GM18502 (cell line): ENCODE measurements at regions not wholly inside any gene's neighbourhood (a gene's known extent, or its start where the extent isn't known, plus 50 kb on each side); places are given as distances from the start of the nearest gene placed in this dataset.

Experiments used
- ATAC-seq: cut with Tn5 transposase; IDR thresholded peaks from one replicate; pipeline ENCODE4 v1.9.1; 2021; ENCODE audit warnings: mild to moderate bottlenecking; ENCODE audit not compliant: unreplicated experiment, poor library complexity

DNA sequence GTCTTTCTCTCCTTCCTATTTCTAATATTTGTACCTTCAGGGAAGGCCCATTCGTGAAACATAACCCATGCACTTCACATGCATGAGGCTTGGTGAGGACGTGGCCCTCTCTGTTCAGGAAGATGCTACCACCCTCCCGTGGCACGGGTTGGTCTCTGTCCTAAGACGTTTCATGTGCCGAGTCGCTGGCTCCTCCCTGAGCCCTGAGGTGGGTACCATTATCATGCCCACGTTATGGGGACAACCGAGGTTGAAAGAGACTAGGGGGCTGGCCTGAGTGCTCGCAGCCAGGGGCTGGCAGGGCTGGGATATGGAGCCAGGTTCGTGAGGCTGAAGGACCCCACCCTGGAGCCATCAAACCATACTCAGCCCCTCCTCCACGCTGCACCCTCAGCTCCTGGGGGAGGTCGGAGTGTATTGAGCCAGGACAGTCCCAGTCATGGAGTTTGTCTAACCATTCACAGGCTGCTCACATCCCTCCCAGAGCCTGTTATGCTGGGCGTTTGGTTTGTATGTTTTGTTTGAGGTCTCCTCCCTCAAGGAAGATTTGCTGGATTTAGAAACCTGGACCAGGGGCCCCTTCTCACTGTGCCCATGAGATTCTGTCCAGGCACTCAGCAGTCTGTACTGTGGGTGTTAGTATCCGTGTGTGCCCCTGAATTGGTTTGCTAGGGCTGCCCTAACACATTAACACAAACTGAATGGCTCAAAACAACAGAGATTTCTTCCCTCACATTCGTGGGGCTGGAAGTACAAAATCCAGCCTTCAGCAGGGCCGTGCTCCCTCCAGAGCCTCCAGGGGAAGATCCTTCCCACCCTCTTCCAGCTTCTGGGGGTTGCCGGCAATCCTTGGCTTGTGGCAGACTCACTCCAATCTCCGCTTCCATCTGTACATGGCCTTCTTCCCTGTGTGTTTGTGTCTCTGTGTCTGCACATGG, 88.3 kb downstream of the ANKRD60 start:
- ATAC-seq = no peak

DNA sequence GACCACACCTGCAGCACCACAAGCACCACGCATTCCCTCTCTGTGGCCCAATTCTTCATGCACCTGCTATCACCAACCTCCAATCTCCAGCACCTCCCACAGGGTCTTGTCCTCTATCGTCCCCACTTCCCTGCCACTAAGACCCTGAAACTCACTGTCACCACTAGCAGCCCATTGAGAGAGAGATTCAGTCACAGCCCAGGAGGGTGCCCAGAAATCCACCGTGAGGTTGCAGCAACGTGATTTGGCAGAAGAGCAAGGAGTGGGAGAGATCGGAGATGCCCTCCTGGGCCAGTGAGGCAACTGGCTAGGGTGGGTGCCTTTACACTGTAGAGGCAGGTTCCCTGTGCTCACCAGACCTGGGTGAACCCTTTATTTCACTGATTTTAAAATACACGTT, 90.1 kb downstream of the ANKRD60 start:
- ATAC-seq = no peak

DNA sequence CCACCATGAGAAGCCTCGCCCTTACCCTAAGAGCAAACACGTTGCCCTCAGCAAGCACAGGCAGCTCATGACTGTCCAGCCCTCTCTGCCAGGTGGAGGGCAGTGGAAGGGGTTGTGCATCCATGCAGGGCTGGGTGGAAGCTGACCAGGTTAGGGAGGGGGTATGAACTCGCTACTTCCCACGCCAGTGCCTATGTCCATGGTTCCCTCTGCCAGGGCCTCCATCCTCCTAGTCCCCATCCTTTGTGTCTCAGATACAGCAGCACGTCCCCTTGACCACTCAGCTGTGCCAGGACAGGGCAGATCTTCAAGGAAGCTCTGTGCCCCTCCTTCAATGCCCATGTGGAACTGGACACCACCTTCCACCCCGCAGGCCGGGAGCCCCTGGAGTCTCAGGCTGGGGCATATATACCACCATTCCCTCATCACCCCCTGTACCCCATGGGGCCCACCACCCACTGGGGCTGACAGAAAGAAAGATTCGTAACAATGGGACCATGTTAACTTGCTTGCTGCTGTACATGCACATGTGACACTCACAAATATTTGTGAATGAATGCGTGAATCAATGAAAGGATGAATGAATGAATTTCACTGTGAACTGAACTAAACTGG, 90.7 kb downstream of the ANKRD60 start:
- ATAC-seq = no peak

DNA sequence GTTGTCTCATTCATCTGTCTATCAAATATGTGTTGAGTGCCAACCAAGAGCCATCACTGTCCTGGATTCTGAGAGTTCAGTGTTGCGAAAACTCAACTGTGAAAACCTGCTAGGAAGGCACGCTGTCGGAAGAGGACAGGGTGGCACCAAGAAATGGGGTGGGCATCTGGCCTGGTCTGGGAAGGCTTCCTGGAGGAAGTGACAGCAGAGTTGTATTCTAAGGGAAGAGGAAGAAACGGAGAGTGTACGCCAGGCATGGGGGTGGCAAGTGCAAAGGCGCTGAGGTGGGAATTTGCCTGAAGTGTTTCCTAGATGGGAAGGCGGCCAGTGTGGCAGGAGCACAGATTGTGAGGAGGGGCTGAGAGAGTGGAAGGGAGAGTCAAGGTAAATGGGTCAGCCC, 91.2 kb downstream of the ANKRD60 start:
- no peak for ATAC-seq

DNA sequence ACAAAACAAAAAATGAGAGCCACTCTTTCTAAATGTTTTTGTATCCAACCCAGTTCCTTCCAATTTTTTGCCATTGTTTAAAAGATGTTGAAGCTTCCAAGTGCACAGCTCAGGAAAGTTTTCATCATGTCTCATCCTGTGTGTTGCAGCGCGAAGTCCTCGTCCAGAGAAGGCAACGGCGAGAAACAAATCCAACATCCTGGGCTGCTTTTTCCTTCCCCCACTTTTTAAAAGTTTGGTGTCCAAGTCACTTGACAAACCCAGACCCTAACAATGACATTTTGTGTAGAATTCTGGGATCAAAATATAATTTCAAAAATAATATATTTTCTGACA, 92.3 kb downstream of the ANKRD60 start:
- ATAC-seq = no peak

DNA sequence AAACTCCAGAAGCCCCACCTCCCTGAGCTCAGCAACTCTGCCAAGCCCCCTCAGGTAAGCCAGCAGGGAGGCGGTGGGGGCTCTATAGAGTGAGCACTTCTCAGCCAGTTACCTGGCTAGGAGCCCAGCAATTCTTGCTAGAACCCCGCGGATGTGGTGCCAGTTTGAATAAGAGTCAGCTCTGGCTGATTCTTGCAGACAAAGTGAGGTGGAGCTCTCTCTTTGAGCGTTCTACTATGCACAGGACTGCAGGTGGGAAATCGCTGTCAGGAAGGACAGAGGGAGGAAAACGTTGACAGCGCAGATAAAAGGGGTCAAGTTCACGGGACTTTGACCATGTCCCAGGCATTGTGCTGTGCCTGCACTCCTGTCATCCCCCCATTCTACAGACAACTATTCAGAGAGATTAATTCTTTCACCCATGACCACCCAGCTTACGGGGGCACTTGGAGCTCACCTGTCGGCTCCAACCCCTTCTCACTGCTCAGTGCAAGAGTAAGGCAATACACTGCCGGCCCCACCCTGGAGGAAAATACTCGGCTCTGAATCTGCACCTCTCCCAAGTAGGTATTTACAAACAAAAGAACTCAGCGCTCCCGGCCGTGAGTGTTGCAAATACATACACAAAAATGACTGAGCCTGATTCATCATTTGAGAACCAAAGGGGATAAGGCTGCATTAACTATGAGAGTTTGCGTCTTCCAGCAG, 92.9 kb downstream of the ANKRD60 start:
- no peak for ATAC-seq

DNA sequence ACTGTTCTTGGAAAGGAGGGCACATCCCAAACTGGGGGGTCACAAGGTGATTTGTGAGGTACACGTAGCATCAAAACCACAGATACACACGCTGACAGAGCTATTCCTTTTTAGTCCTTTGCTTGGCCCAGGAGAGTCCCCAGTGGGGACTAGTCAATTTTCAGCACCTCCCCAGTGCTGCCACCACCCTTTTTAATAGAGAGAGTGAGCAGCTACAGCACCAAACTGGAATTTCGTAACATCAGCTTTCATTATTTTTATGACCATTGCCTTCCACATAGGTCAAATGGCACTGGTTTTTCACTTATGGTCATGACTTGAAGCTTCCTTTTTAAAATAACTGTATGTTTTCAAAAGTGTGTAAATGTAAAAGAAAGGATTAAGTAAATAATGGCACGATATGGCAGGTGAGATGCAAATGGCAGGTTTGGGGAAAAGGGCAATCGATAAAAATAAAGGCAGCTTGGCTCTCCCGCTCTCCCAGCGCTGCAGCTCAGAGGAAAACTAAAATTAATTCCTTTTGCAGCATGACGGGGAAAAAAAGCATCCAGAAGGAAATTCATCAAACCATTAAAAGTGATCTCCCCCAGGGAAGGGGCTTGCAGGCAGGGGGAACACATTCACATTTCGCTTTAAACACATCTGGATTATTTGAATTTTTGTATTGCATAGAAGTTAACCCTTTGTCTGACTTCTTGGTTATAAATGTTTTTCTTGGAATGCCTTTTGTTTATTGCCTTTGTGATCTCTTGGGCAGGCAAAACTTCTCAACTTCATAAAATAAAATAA, 95.2 kb downstream of the ANKRD60 start:
- no peak for ATAC-seq

DNA sequence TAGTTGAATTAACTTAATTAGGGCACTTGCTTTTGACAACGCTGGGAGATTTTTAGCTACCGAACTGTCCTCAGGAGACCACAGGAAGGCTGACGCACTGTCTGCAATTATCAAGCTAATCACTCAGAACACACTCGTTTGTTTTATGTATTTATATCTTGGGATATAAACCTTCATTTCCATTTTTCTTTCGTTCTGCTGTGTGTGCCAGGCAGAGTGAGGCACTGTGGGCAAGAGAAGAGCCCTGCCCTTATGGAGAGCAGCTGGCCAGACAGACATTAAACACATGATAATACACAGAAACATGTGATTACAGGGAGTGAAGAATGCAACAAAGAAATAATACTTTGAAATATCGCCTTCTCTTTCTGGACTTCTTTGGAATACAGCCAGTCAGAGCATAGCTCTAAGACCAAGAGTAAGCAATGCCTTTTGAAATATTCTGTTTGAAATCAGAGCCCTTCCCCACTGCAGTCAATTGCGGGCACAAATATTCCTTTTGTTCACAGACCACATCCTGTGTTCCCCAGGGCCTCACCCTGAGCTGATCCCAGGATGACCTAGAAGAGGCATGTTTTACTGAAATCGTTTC, 96.8 kb downstream of the ANKRD60 start:
- no peak for ATAC-seq

DNA sequence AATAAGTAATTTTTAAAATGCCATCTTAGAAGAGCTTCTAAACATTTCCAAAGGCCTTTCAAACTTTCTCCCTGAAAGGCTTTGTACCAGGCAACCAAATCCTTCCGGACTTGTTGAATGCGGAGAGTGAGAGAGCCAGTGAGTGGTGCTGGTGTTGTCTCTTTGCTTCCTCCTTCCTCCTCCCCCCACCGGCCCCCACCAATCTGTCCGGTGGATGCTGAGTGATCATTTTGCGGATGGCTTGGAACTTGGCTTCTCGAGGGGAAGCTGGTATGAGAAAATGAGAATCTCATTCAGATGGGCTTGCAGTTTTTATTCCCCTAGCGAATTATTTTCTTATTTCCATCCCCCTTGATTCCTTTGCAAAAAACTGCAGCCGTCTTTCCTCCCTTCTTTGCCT, 97.3 kb downstream of the ANKRD60 start:
- no peak for ATAC-seq

DNA sequence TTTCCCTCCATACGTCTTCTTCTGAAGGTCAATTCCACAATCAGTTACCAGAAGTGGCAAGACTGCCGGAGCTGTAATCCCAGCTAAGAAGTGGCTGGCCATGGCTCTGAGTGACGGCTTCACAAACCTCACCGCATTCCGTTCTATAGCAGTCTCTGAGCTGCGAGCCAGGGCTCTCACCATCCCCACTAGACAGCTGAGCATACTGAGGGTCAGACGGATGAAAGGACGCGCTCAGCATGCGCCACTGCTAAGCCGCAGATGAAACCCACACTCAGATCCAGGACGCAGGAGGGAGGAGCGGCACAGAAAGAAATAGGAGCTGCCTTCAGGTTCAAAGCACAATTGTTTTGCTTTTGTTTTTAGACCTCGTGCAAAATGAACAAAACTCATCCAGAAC, 97.9 kb downstream of the ANKRD60 start:
- ATAC-seq = no peak

DNA sequence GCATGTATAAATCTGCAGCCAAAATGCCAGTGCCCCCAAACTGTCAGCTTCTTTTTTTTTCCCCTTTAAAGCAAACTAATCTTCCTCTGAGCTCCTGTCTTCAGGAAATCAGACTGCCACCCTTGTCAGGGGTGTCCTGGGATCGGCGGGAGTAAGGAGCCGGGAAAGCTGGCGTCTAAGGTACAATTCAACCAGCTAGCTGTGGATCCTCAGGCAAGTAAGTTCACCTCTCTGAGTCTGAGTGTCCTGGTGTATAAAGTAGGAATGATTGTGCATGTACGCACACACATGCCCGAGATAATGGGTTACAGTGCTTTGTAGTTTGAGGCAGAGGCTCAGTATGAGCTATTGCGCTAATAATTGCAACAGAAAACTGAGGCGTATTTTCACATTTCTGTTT, 98.3 kb downstream of the ANKRD60 start:
- ATAC-seq = no peak

DNA sequence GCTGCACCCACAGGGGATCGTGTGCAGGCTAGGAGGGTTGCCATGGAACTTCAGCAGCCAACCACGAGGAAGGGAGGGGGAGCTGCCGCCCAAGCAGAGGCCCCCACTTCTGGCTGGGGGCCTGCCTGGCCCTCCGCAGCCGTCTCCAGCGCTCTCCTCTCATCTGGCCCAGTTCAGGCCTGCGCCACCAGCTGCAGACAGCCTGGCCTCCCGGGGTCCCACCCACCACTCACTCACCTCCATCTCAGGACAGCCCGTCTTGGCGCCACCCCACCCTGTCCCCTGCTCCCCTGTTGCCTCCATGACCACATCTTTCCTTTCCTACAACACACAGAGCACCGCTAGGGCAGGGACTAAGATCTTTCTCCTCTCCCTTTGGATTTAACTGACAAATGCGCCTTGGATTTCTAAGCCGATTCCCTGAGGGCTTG, 98.7 kb downstream of the ANKRD60 start:
- no peak for ATAC-seq

DNA sequence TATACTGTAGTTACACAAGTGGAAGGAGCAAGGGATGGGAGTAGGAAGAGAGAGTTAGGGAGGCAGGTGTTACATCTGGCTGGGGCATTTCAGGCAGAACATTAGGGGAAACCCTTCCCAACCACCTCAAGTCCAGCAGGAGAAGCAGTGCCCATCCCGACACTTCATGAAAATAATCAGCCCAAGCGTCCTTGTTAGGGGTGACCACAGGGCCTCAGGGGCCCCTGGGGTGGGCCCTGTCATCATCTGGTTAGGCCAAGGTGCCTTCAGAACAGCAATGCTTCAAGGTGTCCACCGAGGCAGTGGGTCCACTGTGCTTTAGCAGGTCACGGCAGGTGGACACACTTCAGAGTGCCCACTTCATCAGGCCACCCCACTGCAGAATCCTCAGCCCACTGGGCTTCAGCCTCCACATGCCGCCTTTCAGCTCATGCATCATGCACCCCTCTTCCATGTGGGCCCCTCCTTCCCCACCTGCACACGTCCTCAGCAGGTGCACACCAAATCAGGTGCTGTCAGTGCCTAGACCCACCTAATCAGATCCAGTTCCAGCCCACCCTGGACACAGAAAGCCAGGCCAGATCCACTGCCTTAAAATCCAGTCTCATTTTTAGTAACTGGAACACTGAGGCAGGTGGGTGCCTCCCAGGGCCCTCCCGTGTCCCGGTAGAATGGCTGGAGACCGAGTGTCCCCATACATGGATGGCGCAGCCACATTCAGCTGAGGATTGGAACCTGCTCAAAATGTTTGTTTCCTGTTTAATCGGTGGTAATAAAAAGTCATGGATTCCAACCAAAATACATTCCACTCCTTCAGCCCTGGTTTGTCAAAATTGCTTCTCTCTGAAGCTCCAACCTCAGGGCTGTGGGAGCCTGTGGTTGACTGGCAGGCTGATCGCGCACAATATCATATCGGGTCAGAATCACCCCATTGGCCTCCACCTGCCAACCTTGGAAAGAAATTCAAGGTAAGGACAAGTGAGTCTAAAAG, 99.5 kb downstream of the ANKRD60 start:
- ATAC-seq = no peak

DNA sequence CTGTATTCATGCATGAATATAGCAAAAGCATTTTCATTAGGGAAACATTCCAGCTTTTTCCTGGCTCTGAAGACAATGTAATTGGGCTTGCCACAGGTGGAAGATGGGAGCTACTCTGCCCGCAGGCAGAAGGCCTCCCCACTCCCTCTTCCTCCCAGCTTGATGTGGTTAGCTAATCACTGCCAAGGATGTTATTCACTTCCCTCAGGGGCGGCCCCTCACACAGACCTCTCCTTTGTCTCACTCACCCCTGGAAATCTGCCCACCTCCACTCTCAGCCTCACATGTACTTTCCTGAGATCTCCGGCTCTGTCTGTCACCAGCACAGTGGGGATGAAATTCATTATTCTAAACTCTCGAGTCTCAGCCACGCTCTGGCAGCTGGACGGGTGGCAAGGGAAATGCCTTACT, 100.7 kb downstream of the ANKRD60 start:
- no peak for ATAC-seq

DNA sequence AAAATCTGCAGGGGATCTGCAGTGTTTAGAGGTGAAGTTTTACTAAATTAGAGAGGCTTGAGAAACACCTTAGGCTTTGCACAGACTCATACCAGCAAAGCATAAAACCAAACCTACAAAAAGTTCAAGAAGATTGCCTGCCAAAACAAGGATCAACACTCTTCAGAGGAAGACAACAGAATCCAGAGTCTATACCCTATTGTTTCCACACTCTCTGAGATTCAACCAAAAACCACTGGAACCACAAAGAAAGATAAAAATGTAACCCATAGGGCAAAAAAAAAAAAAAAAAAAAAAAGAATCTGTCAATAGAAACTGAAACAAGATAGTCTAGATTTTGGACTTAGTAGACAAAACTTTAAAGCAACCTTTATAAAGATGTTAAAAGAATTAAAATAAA, 102.7 kb downstream of the ANKRD60 start:
- ATAC-seq = no peak

DNA sequence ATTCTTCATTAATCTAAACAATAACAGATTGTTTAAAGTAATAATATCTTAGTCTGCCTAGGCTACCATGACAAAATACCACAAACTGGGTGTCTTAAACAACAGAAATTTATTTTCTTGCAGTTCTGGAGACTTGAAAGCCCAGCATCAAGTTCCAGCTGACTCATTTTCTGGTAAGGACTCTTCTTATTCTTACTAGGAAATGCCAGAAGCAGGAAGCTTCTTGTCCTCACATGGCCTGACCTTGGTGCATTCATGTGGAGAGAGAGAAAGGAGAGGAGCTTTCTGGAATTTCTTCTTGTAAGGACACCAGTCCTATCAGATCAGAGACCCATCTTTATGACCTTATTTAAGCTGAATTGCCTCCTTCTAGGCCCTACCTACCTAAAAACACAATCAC, 110.5 kb downstream of the ANKRD60 start:
- ATAC-seq = no peak

DNA sequence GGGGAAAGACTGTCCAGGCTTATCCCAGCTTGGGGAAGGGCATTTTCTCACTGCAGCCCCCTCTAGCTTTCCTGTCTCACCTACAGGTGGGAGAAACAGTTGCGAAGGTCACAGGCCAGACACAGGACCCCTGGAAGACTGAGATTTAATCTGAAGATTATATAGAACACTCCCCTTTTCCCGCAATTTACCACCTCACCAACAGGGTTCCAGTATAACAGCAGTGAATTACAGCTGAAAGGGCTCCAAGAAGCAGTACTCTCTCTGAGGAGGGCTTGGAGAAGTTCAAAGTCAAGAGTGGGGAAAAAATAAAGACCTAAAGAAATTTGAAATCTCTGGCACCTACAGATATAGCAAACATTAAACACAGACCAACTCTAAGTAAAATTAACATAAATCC, 111.9 kb downstream of the ANKRD60 start:
- no peak for ATAC-seq

DNA sequence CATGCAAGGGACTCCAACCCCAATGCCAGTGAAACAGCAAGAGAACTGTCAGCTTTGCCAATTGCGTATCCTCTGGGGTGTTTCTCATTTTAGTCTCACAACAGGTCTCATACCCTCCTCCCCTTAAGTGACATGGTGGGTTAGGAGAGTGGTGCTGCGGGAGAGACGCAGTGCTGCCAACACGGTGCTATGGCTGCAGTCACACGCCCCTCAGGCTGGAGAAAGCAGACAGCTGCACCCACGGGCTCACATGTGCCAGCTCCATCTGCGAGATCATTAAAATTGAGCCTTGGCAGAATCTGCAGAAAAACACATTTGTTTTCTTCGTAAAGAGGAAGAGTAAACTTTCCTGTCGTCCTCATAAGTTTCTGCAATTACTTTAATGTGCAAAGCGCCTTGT, 114.7 kb downstream of the ANKRD60 start:
- ATAC-seq = no peak
